GM21360 (cell line): ENCODE measurements at regions not wholly inside any gene's neighbourhood (a gene's known extent, or its start where the extent isn't known, plus 50 kb on each side); places are given as distances from the start of the nearest gene placed in this dataset.

Experiments
- ATAC-seq: cut with Tn5 transposase; IDR thresholded peaks from one replicate; pipeline ENCODE4 v1.9.1; 2021; ENCODE audit warnings: mild to moderate bottlenecking, moderate library complexity; ENCODE audit not compliant: unreplicated experiment

- ATAC-seq: no peak
These were observed 127.2 kb upstream of the SMIM21 start for GRCh38 chr18:75554644-75555185.

DNA sequence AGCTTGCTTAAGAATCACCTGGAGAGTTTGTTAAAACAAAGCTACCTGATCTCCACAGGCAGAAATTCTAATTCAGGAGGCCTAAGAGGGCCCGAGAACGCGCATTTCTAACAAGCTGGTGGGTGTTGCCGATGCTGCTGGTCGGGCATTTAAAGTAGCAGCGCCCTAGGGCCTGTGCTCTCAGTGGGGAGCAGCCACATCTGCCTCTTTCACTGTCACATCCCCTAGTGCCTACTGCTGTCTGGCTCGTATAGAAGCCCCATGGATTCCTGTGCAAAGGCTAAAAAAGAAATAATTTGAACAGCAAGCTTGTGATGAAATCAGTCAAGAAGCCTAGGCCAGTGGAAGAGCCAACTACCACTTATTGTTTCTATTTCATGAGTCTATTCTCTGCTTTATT is 126.7 kb upstream of the SMIM21 start:
- no peak for ATAC-seq

DNA sequence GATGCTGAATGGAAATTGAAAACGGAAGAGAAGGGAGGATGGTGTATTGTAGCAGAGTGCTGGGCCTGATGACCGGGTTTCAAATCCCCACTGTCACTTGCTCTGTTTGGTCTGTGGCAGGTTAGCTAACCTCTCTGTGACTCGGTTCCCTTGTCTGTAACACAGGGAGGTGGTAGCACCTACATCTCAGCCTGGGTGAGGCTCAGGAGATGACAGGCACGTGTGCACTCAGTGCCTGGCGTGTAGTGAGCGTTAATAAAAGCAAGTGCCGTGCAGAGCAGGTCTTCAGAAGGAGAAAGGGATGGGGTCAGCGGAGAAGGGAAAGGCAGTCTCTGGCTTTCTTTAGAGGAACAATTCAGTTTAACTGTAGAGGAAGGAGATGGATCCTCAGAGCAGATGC is 125.5 kb upstream of the SMIM21 start:
- ATAC-seq: no peak

DNA sequence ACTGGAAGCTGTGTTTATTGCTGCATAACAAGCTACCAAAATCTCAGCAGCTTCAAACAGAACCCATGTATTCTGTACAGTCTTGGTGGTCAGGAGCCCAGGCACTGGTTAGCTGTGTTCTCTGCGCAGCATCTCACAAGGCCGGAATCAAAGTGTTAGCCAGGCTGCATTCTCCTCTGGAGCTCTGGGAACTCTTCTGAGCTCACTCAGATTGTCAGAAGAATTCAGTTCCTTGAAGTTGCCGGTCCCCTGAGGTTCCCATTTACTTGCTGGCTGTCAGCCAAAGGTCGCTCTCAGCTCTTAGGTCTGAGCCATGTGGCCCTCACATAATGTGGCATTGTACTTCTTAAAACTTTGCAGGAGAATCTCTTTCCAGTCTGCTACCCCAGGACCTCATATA is 123.6 kb upstream of the SMIM21 start:
- ATAC-seq: no peak

DNA sequence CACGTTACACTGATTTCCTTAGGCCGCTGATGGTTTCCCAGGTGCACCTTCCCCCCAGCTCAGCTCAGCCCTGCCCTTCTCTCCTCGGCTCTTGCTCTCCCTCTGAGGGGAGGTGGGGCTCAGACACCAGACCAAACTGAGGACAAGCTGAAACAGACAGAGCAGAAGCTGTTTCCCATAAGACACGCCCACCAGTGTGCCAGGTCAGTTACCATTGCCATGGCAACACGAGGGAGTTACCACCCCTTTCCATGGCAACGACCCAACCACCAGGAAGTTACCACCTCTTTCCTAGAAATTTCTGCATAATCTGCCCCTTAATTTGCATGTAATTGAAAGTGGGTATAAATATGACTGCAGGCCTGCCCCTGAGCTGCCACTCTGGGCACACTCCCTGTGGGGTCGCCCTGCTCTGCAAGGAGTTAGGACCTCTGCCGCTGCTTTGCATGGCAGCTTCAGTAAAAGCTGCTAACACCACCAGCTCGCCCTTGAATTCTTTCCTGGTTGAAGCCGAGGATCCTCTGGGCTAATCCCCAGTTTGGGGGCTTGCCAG is 120.9 kb upstream of the SMIM21 start:
- ATAC-seq: no peak

DNA sequence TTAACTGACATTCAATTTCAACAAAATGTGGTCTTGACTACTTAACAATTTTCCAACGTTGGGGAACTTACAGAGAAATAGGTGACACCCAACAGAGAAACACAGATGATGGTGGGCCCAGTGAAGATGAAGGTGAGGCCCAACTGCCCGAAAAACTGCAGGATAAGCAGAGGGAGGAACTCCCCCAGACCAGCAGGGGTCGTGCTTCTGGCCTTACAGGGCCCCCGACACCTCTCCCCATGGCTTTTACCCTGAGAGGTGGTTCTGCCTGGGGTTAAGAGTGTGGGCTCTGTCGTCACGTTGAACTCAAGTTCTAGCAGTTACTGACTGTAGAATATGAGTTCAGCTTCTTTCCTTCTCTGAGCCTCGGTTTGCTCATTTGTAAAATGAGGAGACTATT is 119.5 kb upstream of the SMIM21 start:
- no peak for ATAC-seq

- ATAC-seq: no peak
These were observed 117.7 kb upstream of the SMIM21 start for GRCh38 chr18:75545189-75545588.

DNA sequence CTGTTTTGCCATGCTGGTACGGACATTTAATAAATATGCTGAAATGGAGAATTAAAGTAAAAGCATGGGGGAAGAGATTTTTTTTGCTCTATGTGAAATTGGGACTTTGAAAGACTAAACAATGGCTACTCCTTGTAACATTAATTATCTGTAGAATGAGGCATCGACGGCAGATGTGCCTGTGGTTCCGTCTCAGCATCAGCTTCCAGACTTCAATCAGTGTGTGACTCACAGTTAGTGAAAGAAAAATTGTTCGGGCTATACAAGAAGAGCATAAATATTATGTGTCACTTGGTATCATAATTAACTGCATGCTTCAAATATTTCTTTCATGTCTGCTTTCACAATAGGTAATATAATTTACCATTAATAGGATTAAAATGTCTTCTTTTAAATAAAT is 117.0 kb upstream of the SMIM21 start:
- ATAC-seq: no peak

DNA sequence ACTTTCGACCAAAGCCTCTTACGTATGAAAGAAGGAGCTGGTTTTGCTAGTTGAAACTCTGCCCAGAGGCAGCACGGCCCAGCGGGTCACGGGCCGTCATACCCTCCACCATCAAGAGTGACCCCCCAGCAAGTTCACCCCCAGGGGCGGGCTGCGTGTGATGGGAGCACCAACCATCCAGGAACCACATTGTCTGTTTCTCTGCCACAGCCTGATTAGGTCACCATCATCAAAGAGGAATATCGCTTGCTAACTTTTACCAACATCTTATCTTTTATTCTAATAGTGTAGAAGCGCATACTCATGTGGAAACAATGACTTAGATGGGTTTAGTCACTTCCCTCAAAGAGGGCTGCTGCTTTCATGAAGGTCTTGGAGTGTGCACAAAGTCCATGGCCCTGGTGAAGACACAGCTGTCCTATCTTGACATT is 116.6 kb upstream of the SMIM21 start:
- ATAC-seq: no peak

GRCh38 chr18:75538727-75539126 is 111.2 kb upstream of the SMIM21 start:
- no peak for ATAC-seq

DNA sequence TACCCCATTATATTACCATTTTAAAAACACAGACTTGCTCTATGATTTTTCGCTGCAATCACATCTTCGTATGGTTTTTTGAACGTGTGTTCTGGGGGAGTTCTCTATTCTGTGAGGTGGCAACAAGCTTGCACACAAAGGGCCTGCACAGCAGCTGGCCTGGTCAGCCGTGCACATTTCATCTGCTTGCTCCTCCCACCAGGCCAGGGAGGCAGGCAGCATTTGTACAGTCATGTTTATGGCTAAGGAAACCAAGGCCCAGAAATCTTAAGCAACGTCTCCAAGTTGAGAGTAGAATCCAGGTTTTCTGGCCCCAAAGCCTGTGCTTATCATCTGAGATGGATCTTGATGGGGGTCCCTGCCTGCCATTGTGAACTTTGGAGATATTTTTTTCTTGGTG is 106.4 kb upstream of the SMIM21 start:
- ATAC-seq: no peak

- no peak for ATAC-seq
These were observed 105.7 kb upstream of the SMIM21 start for GRCh38 chr18:75533209-75533608.

- ATAC-seq: no peak
These were observed 104.5 kb upstream of the SMIM21 start for GRCh38 chr18:75531851-75532459.

- no peak for ATAC-seq
These were observed 103.8 kb upstream of the SMIM21 start for GRCh38 chr18:75531212-75531850.

GRCh38 chr18:75530566-75531211 is 103.2 kb upstream of the SMIM21 start:
- ATAC-seq: no peak

DNA sequence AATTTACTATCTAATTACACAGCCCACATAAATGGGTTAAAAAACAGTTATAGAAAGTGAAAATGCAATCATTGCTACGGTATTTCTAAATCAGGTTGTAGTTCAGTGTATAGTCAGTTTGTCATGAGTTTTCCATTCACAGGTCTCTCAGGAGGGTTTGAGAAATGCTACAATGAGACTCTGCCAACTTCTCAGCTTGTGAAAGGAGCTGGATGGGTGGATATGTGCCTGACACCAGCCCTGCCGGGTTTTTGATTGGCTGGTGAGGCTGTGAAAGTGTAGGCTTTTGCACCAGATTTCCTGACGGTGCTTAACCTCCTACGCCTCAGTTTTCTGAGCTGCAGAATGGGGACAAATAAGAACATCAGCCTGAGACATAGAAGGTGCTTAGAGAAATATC is 102.6 kb upstream of the SMIM21 start:
- no peak for ATAC-seq

DNA sequence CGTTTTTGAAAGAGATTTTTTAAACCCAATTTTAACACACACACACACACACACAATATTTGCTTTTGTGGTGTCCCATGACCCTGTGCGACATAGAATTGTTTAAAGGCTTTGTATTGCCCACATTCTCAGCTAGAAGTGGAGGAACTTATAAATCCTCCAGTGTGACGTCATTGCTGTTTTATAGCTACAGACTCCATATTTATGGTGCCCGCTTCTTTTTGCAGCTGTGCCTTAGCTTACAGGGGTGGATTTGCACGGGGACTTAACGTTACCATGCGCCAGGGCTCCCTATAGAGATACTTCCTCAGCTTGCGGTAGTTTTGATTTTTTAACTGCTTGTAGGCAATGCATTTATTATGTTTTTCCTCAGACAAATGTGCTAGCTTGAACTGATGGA is 101.9 kb upstream of the SMIM21 start:
- no peak for ATAC-seq

- ATAC-seq: no peak
These were observed 100.6 kb upstream of the SMIM21 start for GRCh38 chr18:75527848-75528685.

GRCh38 chr18:75526038-75526437 is 98.5 kb upstream of the SMIM21 start:
- no peak for ATAC-seq

DNA sequence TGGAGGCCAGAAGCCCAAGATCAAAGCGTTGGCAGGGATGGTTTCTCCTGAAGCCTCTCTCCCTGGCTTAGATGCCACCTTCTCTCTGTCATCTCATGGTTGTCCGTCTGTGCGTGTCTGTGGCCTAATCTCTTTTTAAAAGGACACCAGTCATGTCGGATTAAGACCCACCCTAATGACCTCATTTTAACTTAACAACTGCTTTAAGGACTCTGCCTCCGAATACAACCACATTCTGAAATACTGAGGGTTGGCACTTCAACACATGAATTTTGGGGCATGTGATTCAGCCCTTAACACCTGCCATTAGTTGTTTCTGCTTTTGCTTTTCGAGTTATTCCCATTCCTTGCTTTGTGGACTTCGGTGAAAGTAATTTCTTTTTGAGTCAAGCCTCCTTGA is 97.8 kb upstream of the SMIM21 start:
- no peak for ATAC-seq

DNA sequence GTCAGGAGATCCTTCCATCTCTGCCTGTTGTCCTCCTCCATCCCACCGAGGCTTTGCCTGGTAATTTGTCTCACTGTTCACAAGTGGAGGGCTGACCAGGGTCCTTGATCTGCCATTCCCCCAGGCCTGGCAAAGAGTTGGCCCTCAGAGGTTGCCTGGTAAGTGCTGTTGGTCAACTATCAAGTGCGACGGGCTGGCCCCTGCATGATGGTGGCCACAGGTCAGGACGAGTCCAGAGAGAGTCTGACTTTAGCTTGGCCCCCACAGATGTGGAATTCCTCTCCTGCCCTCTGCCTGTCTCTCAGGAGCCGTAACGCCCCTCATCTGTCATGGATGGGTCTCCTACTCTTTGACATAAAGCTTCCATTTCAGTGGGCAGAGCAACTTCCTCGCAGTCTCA is 97.3 kb upstream of the SMIM21 start:
- ATAC-seq: no peak
